ENCODE measurements at regions not wholly inside any gene's neighbourhood (a gene's known extent, or its start where the extent isn't known, plus 50 kb on each side); places are given as distances from the start of the nearest gene placed in this dataset.
"Not testable (repeated sequence)": the region's sequence is repeated elsewhere in the genome, so short reads cannot be mapped to it uniquely, and the experiment has no call there.

- no peak for DNase-seq
Measured at GRCh38 chr16:54879681-54880080, 51.0 kb upstream of the IRX5 start.

- DNase-seq = no peak
Measured at GRCh38 chr16:54878301-54878700, 52.4 kb upstream of the IRX5 start.

DNA sequence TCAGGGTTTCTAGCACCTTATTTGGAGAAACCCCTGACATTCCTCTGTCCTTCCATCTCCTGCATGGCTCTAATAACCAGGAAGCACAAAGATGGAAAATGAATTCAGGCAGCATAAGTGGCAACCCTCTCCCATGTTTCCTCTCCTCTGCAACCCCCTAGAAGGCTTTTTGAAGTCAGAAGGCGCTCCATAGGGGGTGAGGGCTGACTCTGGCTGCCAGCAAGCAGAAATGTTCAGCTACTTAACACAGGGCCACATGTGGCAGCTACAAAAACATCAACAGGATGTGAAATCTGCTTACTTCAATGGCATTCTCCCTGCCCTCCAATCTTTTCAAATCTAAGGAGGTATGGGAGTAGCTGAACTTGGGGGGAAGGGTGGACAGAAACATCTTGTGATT is 55.2 kb upstream of the IRX5 start:
- DNase-seq = no peak

DNA sequence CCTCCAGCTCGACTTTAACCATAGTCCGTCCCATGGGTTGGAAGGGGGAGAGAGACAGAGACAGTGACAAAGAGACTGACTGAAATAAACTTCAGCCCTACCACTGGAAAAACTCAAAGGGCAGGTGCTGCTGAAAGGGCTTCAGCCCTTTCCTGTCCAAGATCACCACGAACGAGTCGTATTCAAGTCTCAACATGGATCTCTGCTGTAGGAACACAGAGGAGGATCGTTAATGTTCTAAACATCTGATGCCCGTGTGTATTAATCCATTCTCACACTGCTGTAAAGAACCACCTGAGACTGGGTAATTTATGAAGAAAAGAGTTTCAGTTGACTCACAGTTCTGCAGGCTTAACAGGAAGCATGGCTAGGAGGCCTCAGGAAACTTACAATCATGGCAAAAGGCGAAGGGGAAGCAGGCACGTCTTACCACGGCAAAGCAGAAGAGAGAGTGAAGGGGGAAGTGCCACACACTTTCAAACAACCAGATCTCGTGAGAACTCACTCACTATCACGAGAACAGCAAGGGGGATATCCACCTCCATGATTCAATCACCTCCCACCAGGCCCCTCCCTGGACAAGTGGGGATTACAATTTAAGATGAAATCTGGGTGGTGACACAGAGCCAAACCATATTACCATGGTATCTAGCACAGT is 56.8 kb upstream of the IRX5 start:
- not testable (repeated sequence) for DNase-seq

DNA sequence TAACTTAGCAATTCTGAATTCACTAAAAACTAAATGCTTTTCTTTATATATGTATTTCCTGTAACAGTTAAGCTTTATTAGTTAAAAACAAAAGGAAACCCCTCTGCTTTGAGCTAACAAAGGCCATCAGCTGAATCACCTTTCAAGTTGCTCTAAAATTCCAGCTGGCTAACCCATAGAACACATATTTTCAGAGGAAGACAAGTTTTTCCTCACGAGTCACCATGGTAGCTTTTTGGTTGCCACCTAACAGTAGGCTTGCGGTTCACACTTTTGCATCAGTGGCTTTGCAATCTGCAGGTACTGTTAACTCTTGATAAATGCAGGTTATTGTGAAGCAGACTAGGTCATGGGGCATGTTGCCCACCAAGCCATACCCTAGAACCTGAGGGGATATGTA is 57.6 kb upstream of the IRX5 start:
- no peak for DNase-seq

DNA sequence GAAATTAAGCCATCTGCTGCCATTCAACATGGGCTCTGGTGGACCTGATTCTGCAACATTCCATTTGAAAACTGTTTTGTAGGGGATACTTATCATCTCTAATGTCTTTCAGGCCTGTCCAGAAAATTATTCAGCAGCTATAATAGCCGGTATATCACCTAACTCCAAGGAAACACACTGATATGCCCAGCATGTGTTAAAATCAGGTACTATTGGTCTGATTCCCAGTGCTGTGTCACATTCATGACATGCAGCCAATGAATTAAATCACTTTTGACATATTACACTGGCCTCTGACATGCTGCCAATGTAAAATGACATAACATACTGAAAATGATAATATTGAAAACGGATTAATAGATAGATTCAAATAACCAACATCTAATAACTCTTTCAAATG is 60.5 kb upstream of the IRX5 start:
- DNase-seq = no peak

GRCh38 chr16:54867302-54867832 is 63.3 kb upstream of the IRX5 start:
- DNase-seq = no peak

DNA sequence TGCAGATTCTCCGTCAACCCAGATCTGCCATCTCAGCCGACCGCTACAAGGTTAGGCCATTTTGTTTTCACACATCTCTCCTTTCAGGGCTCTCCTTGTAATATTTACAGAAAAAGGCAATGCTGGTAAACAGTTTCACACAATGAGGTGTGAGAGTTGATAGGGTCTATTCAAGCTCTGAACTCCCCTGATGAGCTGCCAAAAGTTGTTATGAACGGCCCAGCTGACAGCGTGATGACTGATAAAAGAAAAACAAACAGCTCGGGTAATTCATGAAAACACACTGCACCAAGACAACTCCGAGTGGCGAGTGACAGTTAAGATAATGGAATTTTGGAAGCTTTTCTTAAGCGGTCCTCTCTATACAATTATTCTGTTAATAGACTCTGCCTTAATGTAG is 68.1 kb upstream of the IRX5 start:
- DNase-seq = no peak

DNA sequence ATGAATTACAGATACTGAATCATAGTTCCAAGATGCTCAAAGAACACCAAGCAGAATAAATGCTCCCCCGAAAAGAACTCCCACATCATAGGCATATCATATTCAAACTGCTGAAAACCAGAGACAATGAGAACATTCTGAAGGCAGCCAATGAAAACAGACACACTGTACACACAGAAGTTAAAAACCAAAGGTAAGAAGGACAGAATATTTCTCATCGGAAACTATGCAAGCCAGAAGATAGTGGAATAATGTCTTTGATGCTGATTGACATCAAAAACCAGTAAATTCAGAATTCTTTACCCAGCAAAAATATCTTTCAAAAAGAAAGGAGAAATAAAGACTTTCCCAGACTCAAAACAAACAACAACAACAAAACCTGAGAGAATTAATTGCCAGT is 73.8 kb upstream of the IRX5 start:
- DNase-seq = no peak

DNA sequence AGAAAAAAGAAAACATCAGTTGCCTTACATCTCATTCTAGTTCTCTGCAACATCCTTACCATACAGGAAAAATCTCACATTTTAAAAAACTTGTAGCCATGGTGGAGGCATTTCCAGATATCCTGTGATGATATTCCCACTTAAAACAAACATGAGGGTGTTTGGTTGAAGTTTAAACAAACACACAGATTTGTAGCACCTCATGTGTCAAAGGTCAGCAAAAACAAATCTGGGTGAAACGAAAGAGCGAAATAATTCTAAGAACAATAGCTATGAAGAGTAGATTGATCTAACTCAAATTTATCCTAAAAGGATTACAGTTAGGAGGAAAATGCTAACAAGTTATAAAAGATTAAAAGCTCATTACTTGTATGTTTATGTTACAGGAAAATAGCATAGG is 83.1 kb upstream of the IRX5 start:
- no peak for DNase-seq

DNA sequence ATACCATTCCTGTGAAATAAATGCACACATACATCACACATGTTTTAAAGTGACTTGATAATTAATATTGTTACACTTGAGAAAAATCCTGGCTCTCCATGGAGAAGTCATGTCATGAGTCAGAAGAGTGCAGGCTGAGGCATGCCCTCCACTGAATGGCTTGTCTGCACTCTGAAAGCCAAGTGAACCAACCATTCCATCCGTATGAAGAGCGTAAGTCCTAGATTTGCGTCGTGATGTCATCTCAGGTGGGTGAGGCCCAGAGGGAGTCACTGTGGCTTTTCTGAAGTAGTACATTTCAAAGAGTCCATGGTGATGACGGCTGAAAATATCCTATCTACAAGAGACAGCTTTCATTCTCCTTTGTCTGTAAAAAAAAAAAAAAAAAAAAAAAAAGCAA is 83.5 kb upstream of the IRX5 start:
- no peak for DNase-seq

DNA sequence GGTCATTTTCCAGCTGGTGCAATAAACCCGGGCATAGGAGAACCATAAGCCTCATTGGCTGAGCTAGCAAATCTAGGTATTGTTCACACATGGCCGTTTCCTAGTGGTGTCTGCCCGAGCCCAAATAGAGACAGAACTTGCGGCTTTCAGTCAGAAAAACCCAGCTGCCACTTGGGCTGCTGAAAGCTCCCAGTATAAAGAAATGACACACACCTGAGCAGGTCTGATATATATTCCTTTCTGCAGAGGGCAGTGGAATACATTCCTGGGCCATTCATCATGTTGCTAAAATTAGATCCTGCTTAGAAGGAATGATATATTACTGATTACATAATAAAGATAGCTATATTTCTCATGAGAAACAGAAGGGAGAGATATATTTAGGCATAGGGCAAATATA is 83.9 kb upstream of the IRX5 start:
- DNase-seq = no peak

DNA sequence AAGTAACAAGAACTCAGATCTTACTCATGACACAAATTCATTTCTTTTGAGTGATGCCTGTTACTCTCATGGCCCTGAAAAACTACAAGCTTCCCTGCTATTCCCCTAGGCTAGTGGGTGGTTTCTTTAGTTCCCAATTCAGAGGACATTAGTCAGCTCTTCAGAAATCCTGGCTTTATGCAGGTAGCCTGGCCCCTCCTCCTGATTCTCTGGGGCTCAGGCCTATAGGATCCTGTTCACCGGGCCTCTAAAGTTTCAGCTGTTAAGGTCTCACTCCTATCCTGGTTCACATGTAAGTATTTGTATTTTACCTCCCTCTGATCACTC is 87.3 kb upstream of the IRX5 start:
- no peak for DNase-seq

DNA sequence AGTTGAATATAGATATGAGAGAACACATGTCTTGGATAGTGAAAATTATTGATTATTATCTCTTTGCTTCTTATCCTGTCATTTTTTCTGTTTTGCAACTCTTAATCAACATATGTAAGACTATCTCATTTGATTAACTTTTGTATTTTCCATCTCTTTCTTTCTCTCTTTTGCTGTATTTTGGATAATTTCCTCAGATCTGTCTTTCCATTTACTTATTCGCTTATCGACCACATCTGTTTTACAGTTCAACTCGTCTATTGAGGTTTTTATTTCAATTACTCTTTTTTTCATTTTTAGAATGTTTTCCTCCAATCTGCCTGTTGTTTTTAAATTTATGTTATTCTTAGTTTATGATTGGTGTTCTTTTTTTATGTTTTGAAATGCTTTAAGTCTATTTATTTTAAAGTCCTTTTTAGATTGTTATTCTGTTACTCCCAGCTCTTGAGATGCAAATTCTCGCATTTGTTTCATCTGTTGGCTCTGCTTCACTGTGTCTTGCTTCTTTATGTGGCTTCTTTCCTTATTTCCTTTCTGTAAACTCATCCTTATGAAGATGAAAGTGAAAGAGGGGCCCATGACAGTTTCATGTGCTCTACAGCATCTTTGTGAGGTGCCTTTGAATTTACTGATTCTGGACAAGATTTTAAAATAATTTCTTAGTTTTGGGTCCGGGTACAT is 87.8 kb upstream of the IRX5 start:
- no peak for DNase-seq

DNA sequence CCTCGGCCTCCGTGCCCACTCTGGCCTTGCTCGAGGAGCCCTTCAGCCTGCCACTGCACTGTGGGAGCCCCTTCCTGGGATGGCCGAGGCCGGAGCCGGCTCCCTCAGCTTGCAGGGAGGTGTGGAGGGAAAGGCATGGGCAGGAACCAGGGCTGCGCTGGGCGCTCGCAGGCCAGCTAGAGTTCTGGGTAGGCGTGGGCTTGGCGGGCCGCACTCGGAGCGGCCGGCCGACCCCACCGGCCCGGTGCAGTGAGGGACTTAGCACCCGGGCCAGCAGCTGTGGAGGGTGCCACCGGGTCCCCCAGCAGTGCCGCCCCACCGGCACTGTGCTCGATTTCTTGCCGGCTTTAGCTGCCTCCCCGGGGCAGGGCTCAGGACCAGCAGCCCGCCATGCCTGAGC is 101.0 kb upstream of the IRX5 start:
- no peak for DNase-seq

DNA sequence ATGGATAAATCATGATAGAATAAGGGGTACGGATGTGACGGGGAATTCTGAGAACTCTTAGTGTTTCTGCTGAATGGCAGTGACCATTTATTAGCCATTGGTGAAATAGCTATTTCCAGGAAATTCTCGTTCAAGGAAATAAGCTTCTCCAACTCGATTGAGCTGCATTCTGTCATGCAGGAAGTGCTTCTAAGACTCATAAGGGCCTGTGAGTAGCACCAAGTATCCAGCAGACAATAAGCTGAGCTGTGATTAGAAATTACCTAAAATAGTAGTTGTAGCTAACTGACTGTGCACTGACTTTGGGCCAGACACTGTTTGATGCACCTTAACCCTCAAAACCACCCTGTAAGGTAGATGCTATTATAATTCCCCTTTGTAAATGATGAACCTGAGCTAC is 107.8 kb upstream of the IRX5 start:
- DNase-seq = no peak

GRCh38 chr16:54822492-54822891 is 108.2 kb upstream of the IRX5 start:
- no peak for DNase-seq

GRCh38 chr16:54821731-54822130 is 108.9 kb upstream of the IRX5 start:
- DNase-seq = no peak

DNA sequence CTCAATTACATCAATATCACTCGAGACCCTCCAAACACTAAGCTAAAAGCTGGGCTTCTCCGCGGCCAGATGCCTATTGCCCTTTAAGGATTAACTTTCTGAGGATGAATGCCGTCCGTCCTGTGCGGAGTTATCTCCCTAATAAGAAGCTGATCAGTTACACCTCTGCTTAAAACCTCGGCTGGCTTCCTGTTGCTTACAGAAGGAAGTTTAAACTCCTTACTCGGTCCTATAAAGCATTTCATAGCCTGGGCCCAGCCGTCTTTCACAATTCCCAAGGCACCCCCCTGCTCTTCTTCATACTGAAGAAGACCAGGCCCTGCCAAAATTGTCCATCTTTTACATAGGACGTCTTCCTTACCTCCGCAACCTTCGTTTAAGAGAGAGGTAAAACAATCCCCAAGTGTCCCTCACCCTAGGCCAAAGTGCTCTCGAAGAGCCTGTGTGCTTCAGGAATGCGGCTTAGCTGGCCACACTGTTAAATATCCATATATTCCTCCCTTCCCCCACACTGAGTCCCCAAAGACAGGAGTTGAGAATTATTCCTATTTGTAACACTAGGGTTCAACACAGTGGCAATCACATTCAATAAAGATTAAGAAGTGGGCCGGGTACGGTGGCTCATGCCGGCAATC is 112.6 kb upstream of the IRX5 start:
- no peak for DNase-seq

DNA sequence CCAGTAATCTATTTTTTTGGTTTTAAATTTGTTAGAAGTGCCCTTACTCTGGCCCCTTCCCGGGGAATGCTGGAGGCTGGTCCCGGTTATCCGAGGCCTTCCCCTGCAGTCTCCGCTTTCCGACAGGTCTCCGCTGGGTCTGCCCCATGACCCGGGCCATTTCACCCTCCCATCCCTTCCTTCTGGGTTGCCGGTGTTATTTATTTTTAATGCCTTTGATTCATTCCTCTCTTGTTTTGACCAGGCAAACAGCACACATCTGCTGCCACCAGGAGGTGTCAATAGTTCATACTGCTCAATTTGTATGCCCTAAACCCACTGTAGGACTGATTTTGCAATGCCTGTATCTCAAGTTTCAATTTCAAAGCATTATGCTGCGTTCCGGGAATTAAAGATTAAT is 113.2 kb upstream of the IRX5 start:
- DNase-seq = no peak

DNA sequence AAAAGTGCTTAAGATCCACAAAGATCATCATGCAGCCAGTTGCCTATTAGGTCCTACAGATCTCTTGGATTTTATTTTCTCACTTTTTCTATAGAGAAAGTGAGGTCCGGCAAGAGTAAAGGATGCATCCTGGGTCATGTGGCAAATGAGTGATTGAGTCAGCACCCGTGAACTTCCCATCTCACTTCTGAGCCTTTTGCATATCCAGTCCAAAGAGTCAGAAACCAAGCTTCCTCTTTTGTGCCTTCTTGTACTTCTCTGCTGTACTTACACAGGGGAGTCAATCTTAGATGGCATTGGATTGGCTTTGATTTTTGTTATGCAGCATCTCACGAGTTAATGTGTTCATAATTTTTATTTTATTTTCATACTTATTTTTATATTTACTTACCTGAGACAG is 114.2 kb upstream of the IRX5 start:
- no peak for DNase-seq

DNA sequence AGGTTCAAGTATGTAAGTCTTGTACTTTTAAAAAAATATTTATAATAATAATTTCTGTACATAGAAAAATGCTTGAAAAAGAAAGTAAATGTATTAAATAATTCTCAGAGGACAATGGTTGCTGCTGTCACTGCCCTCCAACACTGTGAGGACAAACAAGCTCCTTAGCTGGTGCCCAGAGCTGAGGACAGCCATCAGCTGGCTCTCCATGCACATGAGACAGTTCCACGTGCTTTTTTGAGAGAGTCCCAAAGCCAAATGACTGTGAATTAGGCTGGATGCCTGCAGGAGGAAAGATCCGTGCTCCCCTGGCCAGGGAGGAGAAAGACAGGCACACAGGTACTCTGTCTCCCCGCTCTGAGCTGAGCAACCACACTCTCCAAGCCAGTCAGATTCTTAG is 115.5 kb upstream of the IRX5 start:
- no peak for DNase-seq

- DNase-seq = no peak
Measured at GRCh38 chr16:54813778-54814177, 116.9 kb upstream of the IRX5 start.

GRCh38 chr16:54812229-54812628 is 118.4 kb upstream of the IRX5 start:
- no peak for DNase-seq

DNA sequence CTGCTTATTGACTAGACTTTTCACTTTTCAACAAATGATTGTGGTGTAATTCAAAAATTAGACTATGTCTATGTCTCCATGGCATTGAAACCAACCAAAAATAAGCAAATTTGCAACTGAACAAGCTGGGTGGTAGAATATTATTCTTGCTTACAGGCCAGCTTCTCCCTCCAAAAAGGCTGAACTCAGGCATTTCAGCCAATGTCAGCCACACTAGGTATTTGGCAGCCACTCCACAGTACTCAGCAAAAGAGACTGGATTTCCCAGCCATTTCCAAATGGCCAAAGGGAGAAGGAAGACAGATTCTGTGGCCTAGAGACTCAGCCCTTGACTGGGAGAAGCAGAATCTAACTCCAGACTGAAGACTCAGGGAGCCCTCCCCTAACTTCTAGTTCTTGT is 121.8 kb upstream of the IRX5 start:
- DNase-seq = no peak

Data from NCI-H526 treated with DMSO at 0.1 percent for 48 hours (cell line).